SK-N-SH (cell line): ENCODE measurements at regions not wholly inside any gene's neighbourhood (a gene's known extent, or its start where the extent isn't known, plus 50 kb on each side); places are given as distances from the start of the nearest gene placed in this dataset.

Experiments
- CTCF ChIP-seq: fragments of 200-600 bp; sonication (generic); IDR thresholded peaks from 2 replicates; pipeline ENCODE4 v1.6.1; 2017; ENCODE audit warnings: antibody characterized with exemption, mild to moderate bottlenecking, moderate library complexity
- MXI1 ChIP-seq: IDR thresholded peaks from 2 replicates; pipeline ENCODE4 v1.6.1; 2012; ENCODE audit warnings: mild to moderate bottlenecking, low read depth, low read length, improper control_type of control experiment
- POLR2AphosphoS5 ChIP-seq: IDR thresholded peaks from 2 replicates; pipeline ENCODE4 v1.6.1; 2012; ENCODE audit warnings: low read depth, low read length

- no peak for TF ChIP-seq MXI1
- TF ChIP-seq CTCF = no peak
- no peak for TF ChIP-seq POLR2AphosphoS5
Observed at GRCh38 chr13:62360609-62361008, 945.0 kb upstream of the PCDH20 start.
